GM23248 (cell line): ENCODE measurements at regions not wholly inside any gene's neighbourhood (a gene's known extent, or its start where the extent isn't known, plus 50 kb on each side); places are given as distances from the start of the nearest gene placed in this dataset.

ENCODE experiments used
- EZH2 ChIP-seq: fragments of 200-600 bp; sonication (generic); IDR thresholded peaks from 2 replicates; pipeline ENCODE4 v1.6.1; 2018; ENCODE audit warnings: antibody characterized with exemption, mild to moderate bottlenecking; ENCODE audit not compliant: insufficient read depth, poor library complexity, severe bottlenecking
- EZH2phosphoT487 ChIP-seq: fragments of 200-600 bp; sonication (generic); IDR thresholded peaks from 2 replicates; pipeline ENCODE4 v1.6.1; 2018; ENCODE audit warnings: antibody characterized with exemption, moderate library complexity, mild to moderate bottlenecking, low read depth; ENCODE audit not compliant: insufficient read depth

- TF ChIP-seq EZH2 = no peak
- TF ChIP-seq EZH2phosphoT487 = no peak
Observed at GRCh38 chr20:40967700-40968099, 60.9 kb upstream of the TOP1 start.
